ENCODE measurements at regions not wholly inside any gene's neighbourhood (a gene's known extent, or its start where the extent isn't known, plus 50 kb on each side); places are given as distances from the start of the nearest gene placed in this dataset.
"Not testable (repeated sequence)": the region's sequence is repeated elsewhere in the genome, so short reads cannot be mapped to it uniquely, and the experiment has no call there.

DNA sequence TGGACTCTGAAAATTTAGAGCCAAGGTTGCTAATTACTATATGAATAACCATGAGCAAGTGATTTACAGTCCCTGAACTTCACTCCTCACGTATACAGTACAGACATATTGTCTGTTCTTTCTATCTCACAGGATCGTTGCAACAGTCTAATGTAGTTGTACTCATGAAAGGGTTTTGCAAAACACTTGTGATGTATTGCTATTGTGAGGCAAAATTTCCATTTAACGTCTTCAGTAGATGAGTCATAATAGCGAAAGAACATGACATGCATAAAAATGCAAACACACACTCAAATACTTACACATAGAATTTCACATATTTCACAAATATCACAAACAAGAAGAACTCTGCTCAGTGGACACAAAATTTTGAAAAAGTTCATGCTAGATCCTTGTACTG lies 134.6 kb upstream of the TRPC6 start:
- H3K4me1 ChIP-seq (ENCODE audit: control insufficient read depth in 2 of 2, insufficient read depth in 2 of 2, low read length in 2 of 2) = no peaks in the 10 kb centered on the region
- no peak overlapping the region for H3K27ac ChIP-seq (ENCODE audit: low read depth in 2 of 2, low read length in 2 of 2)
- no peaks in the 10 kb centered on the region for H3K9me3 ChIP-seq (ENCODE audit: control insufficient read depth in 2 of 2, low read length in 2 of 2)
- H3K4me3 ChIP-seq (ENCODE audit: low read length in 2 of 2) = no peak overlapping the region
- no peaks in the 10 kb centered on the region for H3K36me3 ChIP-seq (ENCODE audit: control insufficient read depth in 2 of 2, insufficient read depth in 2 of 2, low read length in 2 of 2)
- no peaks in the 10 kb centered on the region for H3K27me3 ChIP-seq (ENCODE audit: control insufficient read depth in 2 of 2, insufficient read depth in 2 of 2, low read length in 2 of 2)
- no peak overlapping the region for H3K9ac ChIP-seq (ENCODE audit: low read depth in 1 of 2, low read length in 2 of 2)

DNA sequence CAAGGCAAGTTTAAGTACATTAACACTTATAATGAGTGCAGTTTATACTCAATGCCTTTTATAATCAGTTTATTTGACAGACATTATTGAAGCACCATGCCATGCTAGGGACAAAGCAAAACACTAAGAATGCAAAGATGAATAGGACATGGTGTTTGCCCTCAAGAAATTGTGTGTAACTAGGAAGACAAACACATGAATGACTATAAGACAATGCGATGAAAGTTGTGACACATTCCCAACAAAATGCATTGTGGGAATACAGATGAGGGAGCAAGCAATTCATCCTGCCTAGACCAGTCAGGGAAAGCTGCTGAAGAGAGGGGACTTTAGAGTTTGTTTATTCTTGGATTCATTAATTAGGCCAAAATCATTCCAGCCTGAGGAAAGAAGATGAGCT lies 133.8 kb upstream of the TRPC6 start:
- no peaks in the 10 kb centered on the region for H3K9me3 ChIP-seq (ENCODE audit: control insufficient read depth in 2 of 2, low read length in 2 of 2)
- H3K27ac ChIP-seq (ENCODE audit: low read depth in 2 of 2, low read length in 2 of 2) = no peak overlapping the region
- H3K9ac ChIP-seq (ENCODE audit: low read depth in 1 of 2, low read length in 2 of 2) = no peak overlapping the region
- no peaks in the 10 kb centered on the region for H3K36me3 ChIP-seq (ENCODE audit: control insufficient read depth in 2 of 2, insufficient read depth in 2 of 2, low read length in 2 of 2)
- H3K4me3 ChIP-seq (ENCODE audit: low read length in 2 of 2) = no peak overlapping the region
- no peaks in the 10 kb centered on the region for H3K4me1 ChIP-seq (ENCODE audit: control insufficient read depth in 2 of 2, insufficient read depth in 2 of 2, low read length in 2 of 2)
- H3K27me3 ChIP-seq (ENCODE audit: control insufficient read depth in 2 of 2, insufficient read depth in 2 of 2, low read length in 2 of 2) = no peaks in the 10 kb centered on the region

DNA sequence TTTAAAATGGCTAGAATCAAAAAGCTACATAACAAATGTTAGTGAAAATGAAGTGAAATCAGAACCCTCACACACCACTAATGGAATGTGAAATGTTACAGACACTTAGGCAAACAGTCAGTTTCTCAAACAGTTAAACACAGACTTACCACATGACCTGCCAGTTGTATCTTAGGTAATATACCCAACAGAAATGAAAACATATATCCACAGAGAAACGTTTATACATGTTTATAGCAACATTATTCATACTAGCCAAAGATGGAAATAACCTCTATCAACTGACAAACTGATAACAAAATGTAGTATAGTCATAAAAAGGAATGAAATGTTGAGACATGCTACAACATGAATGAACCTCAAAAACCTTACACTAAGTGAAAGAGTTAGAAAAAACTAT lies 131.5 kb upstream of the TRPC6 start:
- Histone ChIP-seq H3K27ac (ENCODE audit: low read depth in 2 of 2, low read length in 2 of 2) (no peak overlapping the region), H3K4me3 (ENCODE audit: low read length in 2 of 2) (no peak overlapping the region), H3K9ac (ENCODE audit: low read depth in 1 of 2, low read length in 2 of 2) (no peak overlapping the region), H3K9me3 (ENCODE audit: control insufficient read depth in 2 of 2, low read length in 2 of 2) (no peaks in the 10 kb centered on the region), H3K4me1 (ENCODE audit: control insufficient read depth in 2 of 2, insufficient read depth in 2 of 2, low read length in 2 of 2) (no peaks in the 10 kb centered on the region), H3K27me3 (ENCODE audit: control insufficient read depth in 2 of 2, insufficient read depth in 2 of 2, low read length in 2 of 2) (no peaks in the 10 kb centered on the region), H3K36me3 (ENCODE audit: control insufficient read depth in 2 of 2, insufficient read depth in 2 of 2, low read length in 2 of 2) (no peaks in the 10 kb centered on the region)

DNA sequence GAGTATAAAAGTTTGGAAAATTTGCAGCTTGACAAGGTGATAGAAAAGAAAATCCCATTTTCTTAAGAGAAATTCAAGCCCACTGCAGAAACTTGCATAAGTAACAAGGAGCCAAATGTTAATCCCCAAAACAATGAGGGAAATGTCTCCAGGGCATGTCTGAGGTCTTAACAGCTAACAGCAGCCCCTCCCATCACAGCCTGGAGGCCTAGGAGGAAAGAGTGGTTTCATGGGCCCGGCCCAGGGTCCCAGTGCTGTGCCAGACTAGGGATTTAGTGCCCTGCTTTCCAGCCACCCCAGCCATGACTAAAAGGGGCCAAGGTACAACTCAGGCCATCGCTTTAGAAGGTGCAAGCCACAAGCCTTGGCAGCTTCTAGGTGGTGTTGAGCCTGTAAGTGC lies 123.7 kb upstream of the TRPC6 start:
- H3K4me1 ChIP-seq (ENCODE audit: control insufficient read depth in 2 of 2, insufficient read depth in 2 of 2, low read length in 2 of 2) = no peaks in the 10 kb centered on the region
- H3K27ac ChIP-seq (ENCODE audit: low read depth in 2 of 2, low read length in 2 of 2) = no peak overlapping the region
- no peak overlapping the region for H3K4me3 ChIP-seq (ENCODE audit: low read length in 2 of 2)
- no peaks in the 10 kb centered on the region for H3K36me3 ChIP-seq (ENCODE audit: control insufficient read depth in 2 of 2, insufficient read depth in 2 of 2, low read length in 2 of 2)
- no peak overlapping the region for H3K9ac ChIP-seq (ENCODE audit: low read depth in 1 of 2, low read length in 2 of 2)
- H3K27me3 ChIP-seq (ENCODE audit: control insufficient read depth in 2 of 2, insufficient read depth in 2 of 2, low read length in 2 of 2) = no peaks in the 10 kb centered on the region
- H3K9me3 ChIP-seq (ENCODE audit: control insufficient read depth in 2 of 2, low read length in 2 of 2) = no peaks in the 10 kb centered on the region

DNA sequence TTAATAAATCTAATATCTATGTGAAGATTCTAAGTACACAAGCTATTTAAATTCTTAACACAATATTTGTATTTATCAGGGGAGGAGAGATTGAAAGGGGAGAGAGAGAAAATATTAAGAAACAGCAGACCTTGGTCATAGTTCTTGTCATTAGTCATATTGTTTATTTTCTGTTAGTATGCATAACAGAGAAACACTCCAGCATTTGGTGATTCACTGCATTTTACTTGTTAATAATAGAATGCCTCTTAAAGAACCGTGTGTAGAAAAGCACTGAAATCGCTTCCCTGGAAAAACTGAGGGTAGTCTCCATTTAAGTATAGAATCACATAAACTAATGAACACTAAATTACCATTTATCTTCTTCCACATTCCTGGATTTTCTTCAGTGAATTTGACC lies 122.7 kb upstream of the TRPC6 start:
- no peak overlapping the region for H3K27ac ChIP-seq (ENCODE audit: low read depth in 2 of 2, low read length in 2 of 2)
- H3K27me3 ChIP-seq (ENCODE audit: control insufficient read depth in 2 of 2, insufficient read depth in 2 of 2, low read length in 2 of 2) = no peaks in the 10 kb centered on the region
- no peaks in the 10 kb centered on the region for H3K4me1 ChIP-seq (ENCODE audit: control insufficient read depth in 2 of 2, insufficient read depth in 2 of 2, low read length in 2 of 2)
- no peaks in the 10 kb centered on the region for H3K36me3 ChIP-seq (ENCODE audit: control insufficient read depth in 2 of 2, insufficient read depth in 2 of 2, low read length in 2 of 2)
- no peak overlapping the region for H3K9ac ChIP-seq (ENCODE audit: low read depth in 1 of 2, low read length in 2 of 2)
- no peaks in the 10 kb centered on the region for H3K9me3 ChIP-seq (ENCODE audit: control insufficient read depth in 2 of 2, low read length in 2 of 2)
- no peak overlapping the region for H3K4me3 ChIP-seq (ENCODE audit: low read length in 2 of 2)

DNA sequence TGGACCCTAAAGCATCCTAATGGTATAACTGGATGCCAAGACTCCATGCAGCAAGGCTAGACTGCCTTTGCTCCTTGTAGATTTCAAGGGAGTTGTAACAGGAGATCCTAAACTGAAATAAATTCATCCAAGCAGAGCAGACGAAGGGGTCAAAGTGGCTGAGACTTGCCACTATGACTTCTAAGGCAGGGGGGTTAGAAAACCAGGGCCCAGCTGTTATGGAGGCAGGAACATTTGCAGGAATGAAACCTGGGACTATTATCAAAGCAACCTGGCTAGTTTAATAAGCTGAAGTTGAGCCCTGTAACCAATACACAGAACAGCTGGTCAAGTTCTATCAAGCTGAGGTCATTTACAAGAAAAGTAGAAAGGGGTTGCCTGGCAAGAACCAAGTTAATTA lies 122.2 kb upstream of the TRPC6 start:
- H3K27ac ChIP-seq (ENCODE audit: low read depth in 2 of 2, low read length in 2 of 2) = no peak overlapping the region
- H3K9me3 ChIP-seq (ENCODE audit: control insufficient read depth in 2 of 2, low read length in 2 of 2) = no peaks in the 10 kb centered on the region
- H3K4me3 ChIP-seq (ENCODE audit: low read length in 2 of 2) = no peak overlapping the region
- H3K36me3 ChIP-seq (ENCODE audit: control insufficient read depth in 2 of 2, insufficient read depth in 2 of 2, low read length in 2 of 2) = no peaks in the 10 kb centered on the region
- H3K4me1 ChIP-seq (ENCODE audit: control insufficient read depth in 2 of 2, insufficient read depth in 2 of 2, low read length in 2 of 2) = no peaks in the 10 kb centered on the region
- H3K9ac ChIP-seq (ENCODE audit: low read depth in 1 of 2, low read length in 2 of 2) = no peak overlapping the region
- no peaks in the 10 kb centered on the region for H3K27me3 ChIP-seq (ENCODE audit: control insufficient read depth in 2 of 2, insufficient read depth in 2 of 2, low read length in 2 of 2)

DNA sequence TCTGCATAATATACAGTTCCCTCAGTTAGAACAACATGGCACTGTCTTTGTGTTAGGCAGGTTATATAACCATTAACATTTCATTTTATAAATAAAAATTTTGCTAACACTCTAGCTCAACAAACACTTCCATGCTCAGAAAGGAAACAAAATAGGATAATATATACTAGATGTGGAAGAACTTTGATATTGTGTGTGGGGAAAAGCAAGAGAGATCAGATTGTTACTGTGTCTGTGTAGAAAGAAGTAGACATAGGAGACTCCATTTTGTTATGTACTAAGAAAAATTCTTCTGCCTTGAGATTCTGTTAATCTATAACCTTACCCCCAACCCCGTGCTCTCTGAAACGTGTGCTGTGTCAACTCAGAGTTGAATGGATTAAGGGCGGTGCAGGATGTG lies 111.1 kb upstream of the TRPC6 start:
- not testable (repeated sequence) for H3K9me3 ChIP-seq (ENCODE audit: control insufficient read depth in 2 of 2, low read length in 2 of 2); H3K36me3 ChIP-seq (ENCODE audit: control insufficient read depth in 2 of 2, insufficient read depth in 2 of 2, low read length in 2 of 2); H3K4me3 ChIP-seq (ENCODE audit: low read length in 2 of 2); H3K9ac ChIP-seq (ENCODE audit: low read depth in 1 of 2, low read length in 2 of 2); H3K4me1 ChIP-seq (ENCODE audit: control insufficient read depth in 2 of 2, insufficient read depth in 2 of 2, low read length in 2 of 2); H3K27me3 ChIP-seq (ENCODE audit: control insufficient read depth in 2 of 2, insufficient read depth in 2 of 2, low read length in 2 of 2); H3K27ac ChIP-seq (ENCODE audit: low read depth in 2 of 2, low read length in 2 of 2)

DNA sequence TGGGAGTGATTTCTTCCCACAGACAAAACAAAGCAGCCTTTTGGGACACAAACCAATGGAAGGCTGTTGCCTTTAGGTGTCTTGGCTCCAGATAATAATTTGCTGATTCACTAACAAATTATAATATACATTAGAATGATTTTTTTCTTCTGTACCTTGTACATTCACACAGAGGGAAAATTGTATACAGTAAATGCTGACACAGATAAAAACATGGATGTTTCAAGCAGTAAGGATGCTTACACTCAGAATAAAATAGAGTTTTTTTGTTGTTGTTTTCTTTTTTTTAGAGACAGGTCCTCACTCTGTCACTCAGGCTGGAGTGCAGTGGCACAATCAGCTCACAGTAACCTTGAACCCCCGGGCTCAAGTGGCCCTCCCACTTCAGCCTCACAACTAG lies 109.2 kb upstream of the TRPC6 start:
- H3K4me3 ChIP-seq (ENCODE audit: low read length in 2 of 2) = no peak overlapping the region
- no peaks in the 10 kb centered on the region for H3K27me3 ChIP-seq (ENCODE audit: control insufficient read depth in 2 of 2, insufficient read depth in 2 of 2, low read length in 2 of 2)
- no peaks in the 10 kb centered on the region for H3K36me3 ChIP-seq (ENCODE audit: control insufficient read depth in 2 of 2, insufficient read depth in 2 of 2, low read length in 2 of 2)
- H3K9me3 ChIP-seq (ENCODE audit: control insufficient read depth in 2 of 2, low read length in 2 of 2) = no peaks in the 10 kb centered on the region
- no peak overlapping the region for H3K27ac ChIP-seq (ENCODE audit: low read depth in 2 of 2, low read length in 2 of 2)
- H3K4me1 ChIP-seq (ENCODE audit: control insufficient read depth in 2 of 2, insufficient read depth in 2 of 2, low read length in 2 of 2) = no peaks in the 10 kb centered on the region
- no peak overlapping the region for H3K9ac ChIP-seq (ENCODE audit: low read depth in 1 of 2, low read length in 2 of 2)

DNA sequence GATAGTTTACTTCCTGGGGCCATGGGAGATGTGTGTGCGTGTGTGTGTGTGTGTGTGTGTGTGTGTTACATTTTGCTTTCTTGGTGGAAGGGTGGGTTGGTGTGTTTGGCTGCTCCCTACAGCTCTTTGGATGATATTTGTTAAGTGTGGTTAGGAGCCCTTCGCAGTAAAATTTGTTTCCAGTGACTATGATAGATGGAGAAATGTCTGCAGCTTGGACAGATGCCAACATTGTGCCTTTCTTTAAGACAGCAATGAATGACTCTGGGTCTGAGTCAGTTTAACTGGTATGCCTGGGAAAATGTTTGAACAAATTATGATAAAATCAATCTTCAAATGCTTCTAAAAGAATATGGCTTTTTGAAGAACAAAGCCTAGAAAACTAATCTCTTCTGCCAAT lies 102.7 kb upstream of the TRPC6 start:
- H3K4me3 ChIP-seq (ENCODE audit: low read length in 2 of 2) = no peak overlapping the region
- H3K9ac ChIP-seq (ENCODE audit: low read depth in 1 of 2, low read length in 2 of 2) = no peak overlapping the region

DNA sequence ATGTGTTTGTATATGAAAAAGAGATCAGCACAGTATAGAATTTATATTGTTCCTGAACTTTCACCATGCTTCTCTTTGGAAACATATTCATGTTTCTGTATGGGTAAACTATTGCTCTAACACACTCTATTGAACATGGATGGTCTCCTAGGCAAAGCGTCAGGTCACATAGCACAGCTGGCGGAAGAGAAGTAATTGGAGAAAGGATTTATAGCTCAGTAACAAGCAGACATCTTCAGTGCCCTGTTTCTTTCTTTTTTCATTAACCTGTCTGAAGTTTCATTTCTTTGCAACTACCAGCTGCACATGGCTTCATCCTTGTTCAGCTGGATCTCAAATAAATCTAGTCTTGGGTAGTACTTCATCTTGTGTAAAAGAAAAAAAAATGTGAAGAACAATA lies 84.4 kb upstream of the TRPC6 start:
- Histone ChIP-seq H3K4me3 (ENCODE audit: low read length in 2 of 2) (no peak overlapping the region), H3K36me3 (ENCODE audit: control insufficient read depth in 2 of 2, insufficient read depth in 2 of 2, low read length in 2 of 2) (no peaks in the 10 kb centered on the region), H3K9ac (ENCODE audit: low read depth in 1 of 2, low read length in 2 of 2) (no peak overlapping the region), H3K27me3 (ENCODE audit: control insufficient read depth in 2 of 2, insufficient read depth in 2 of 2, low read length in 2 of 2) (no peaks in the 10 kb centered on the region), H3K27ac (ENCODE audit: low read depth in 2 of 2, low read length in 2 of 2) (no peak overlapping the region), H3K4me1 (ENCODE audit: control insufficient read depth in 2 of 2, insufficient read depth in 2 of 2, low read length in 2 of 2) (no peaks in the 10 kb centered on the region), H3K9me3 (ENCODE audit: control insufficient read depth in 2 of 2, low read length in 2 of 2) (no peaks in the 10 kb centered on the region)

More for the DNA sequence above, 102.7 kb upstream of the TRPC6 start:
- Histone ChIP-seq H3K36me3 (ENCODE audit: control insufficient read depth in 2 of 2, insufficient read depth in 2 of 2, low read length in 2 of 2) (no peaks in the 10 kb centered on the region), H3K4me1 (ENCODE audit: control insufficient read depth in 2 of 2, insufficient read depth in 2 of 2, low read length in 2 of 2) (no peaks in the 10 kb centered on the region), H3K27ac (ENCODE audit: low read depth in 2 of 2, low read length in 2 of 2) (no peak overlapping the region), H3K27me3 (ENCODE audit: control insufficient read depth in 2 of 2, insufficient read depth in 2 of 2, low read length in 2 of 2) (no peaks in the 10 kb centered on the region), H3K9me3 (ENCODE audit: control insufficient read depth in 2 of 2, low read length in 2 of 2) (no peaks in the 10 kb centered on the region)

DNA sequence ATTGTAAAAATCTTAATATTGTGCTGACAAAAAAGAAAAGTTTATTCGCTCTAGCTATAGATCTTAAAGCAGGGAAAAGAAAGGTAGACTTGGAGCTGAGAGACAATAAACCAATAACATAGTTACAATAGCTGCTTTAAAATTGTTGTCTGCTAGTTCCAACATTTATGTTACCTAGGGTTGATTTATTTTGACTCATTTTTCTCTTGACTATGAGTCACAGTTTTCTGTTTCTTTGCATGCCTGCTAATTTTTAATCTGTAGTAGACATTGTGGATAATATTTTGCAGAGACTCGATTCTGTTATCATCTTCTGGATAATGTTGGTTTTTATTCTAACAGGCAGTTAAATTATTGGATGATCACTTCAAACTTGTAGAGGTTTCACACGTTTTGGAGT lies 83.1 kb upstream of the TRPC6 start:
- Histone ChIP-seq H3K27ac (ENCODE audit: low read depth in 2 of 2, low read length in 2 of 2) (no peak overlapping the region), H3K36me3 (ENCODE audit: control insufficient read depth in 2 of 2, insufficient read depth in 2 of 2, low read length in 2 of 2) (no peaks in the 10 kb centered on the region), H3K9ac (ENCODE audit: low read depth in 1 of 2, low read length in 2 of 2) (no peak overlapping the region), H3K4me1 (ENCODE audit: control insufficient read depth in 2 of 2, insufficient read depth in 2 of 2, low read length in 2 of 2) (no peaks in the 10 kb centered on the region), H3K4me3 (ENCODE audit: low read length in 2 of 2) (no peak overlapping the region), H3K9me3 (ENCODE audit: control insufficient read depth in 2 of 2, low read length in 2 of 2) (no peaks in the 10 kb centered on the region), H3K27me3 (ENCODE audit: control insufficient read depth in 2 of 2, insufficient read depth in 2 of 2, low read length in 2 of 2) (no peaks in the 10 kb centered on the region)
